Heart left ventricle (tissue), 16 donors: ENCODE measurements at regions not wholly inside any gene's neighbourhood (a gene's known extent, or its start where the extent isn't known, plus 50 kb on each side); places are given as distances from the start of the nearest gene placed in this dataset.
"Not testable (repeated sequence)": the region's sequence is repeated elsewhere in the genome, so short reads cannot be mapped to it uniquely, and the experiment has no call there.

Source experiments
- ATAC-seq, 4 donors: fragments of 200-7000 bp; cut with Tn5 transposase; one replicate each; pipeline ENCODE4 v1.9.1; 2020 to 2022; ENCODE audit warnings: moderate library complexity in 4 of 4, mild to moderate bottlenecking in 3 of 4, moderate number of reproducible peaks in 1 of 4
- DNase-seq, 5 donors: peaks; one replicate each; pipeline ENCODE4 v3.0.0-alpha.2; 2020
- H3K27ac ChIP-seq, 12 donors: fragments of 200-600 bp; sonication (generic) in 4 of 12; one replicate each; pipeline versions ENCODE4 v1.5.0 to v1.8.0; 2016 to 2022; ENCODE audit warnings: mild to moderate bottlenecking in 2 of 12
- H3K27me3 ChIP-seq, 9 donors: fragments of 200-600 bp; sonication (generic) in 2 of 9; one replicate each; pipeline versions ENCODE4 v1.5.1 to v1.8.0; 2016 to 2022; ENCODE audit warnings: mild to moderate bottlenecking in 3 of 9
- H3K36me3 ChIP-seq, 9 donors: fragments of 200-600 bp; sonication (generic) in 2 of 9; one replicate each; pipeline versions ENCODE4 v1.5.0 to v1.8.0; 2018 to 2022; ENCODE audit warnings: mild to moderate bottlenecking in 2 of 9
- H3K4me1 ChIP-seq, 12 donors: fragments of 200-600 bp; sonication (generic) in 4 of 12; one replicate each; pipeline versions ENCODE4 v1.5.0 to v1.8.0; 2016 to 2022; ENCODE audit warnings: mild to moderate bottlenecking in 3 of 12
- H3K4me3 ChIP-seq, 12 donors: fragments of 200-600 bp; sonication (generic) in 4 of 12; one replicate each; pipeline versions ENCODE4 v1.5.0 to v1.8.0; 2017 to 2022; ENCODE audit warnings: mild to moderate bottlenecking in 9 of 12, moderate library complexity in 4 of 12
- H3K9me3 ChIP-seq, 12 donors: fragments of 200-600 bp; sonication (generic) in 4 of 12; one replicate each; pipeline versions ENCODE4 v1.5.0 to v1.8.0; 2016 to 2022; ENCODE audit warnings: mild to moderate bottlenecking in 1 of 12
- POLR2A ChIP-seq, 2 donors: fragments of 450-650 bp; IDR thresholded peaks; one replicate each; pipeline ENCODE4 v1.6.1; 2017; ENCODE audit warnings: antibody characterized with exemption in 2 of 2, mild to moderate bottlenecking in 2 of 2, moderate library complexity in 2 of 2
- WGBS, 4 donors: extraction: QIAGEN DNeasy Blood & Tissue Kit in 2 of 4; methylation state at CpG; one replicate each; pipeline versions ENCODE4 v1.1.5 to v1.1.7; 2013 to 2018; 5-methylcytosine and 5-hydroxymethylcytosine counted together
- intact Hi-C, 10 donors: fragments of 100-400 bp; cut with DNase I; formaldehyde crosslinking; loops; one replicate each; pipeline versions ENCODE4 v1.11.1 to v1.14.2; 2022
- TF ChIP-seq, protein P1 (sequence below), 12 donors: fragments of 200-600 bp; sonication (generic) in 4 of 12; IDR thresholded peaks; one replicate each; pipeline versions ENCODE4 v1.5.0 to v1.8.0; 2018 to 2022; ENCODE audit warnings: antibody characterized with exemption in 12 of 12, mild to moderate bottlenecking in 5 of 12
- donor health status: ischemic (EF 13 %, LVEDD 7.1; RV severe dilation, severe dysfunction).
- donor health status: healthy with polysubstance abuse.
- donor health status: DM: no; HTN: yes; CAD: no.
- donor health status: DM: no; HTN: no; CAD: no.
- donor health status: ischemic (EF 25% LVEDD 6.9; RV normal size, moderate dysfunction).
- donor health status: ischemic (EF 25% LVEDD 5.7; RV mildly dilated, moderate dysfunction).
- donor health status: healthy.
- donor health status: DM: yes; HTN: yes; CAD: no.
- donor health status: ischemic (EF 35%, LVEDD 5.7; RV mildly dilated, moderate dysfunction).
- donor health status: nonischemic (EF 11% LVEDD 7.7; RV severe dilation, severe dysfunction).
- donor health status: DM: yes; HTN: yes; CAD: no.
- donor health status: PGD.
- donor health status: ischemic (EF 29% LVEDD 5.4; RV normal size, mild dysfunction).
- donor health status: nonischemic (EF 23%, LVEDD 6.1; RV moderate dilation, normal function).

GRCh38 chr13:111060237-111060919, 54.7 kb upstream of the ARHGEF7 start:
- no peak for TF ChIP-seq POLR2A (IDR thresholded peaks at IDR 0.05)
- TF ChIP-seq, protein P1, sequence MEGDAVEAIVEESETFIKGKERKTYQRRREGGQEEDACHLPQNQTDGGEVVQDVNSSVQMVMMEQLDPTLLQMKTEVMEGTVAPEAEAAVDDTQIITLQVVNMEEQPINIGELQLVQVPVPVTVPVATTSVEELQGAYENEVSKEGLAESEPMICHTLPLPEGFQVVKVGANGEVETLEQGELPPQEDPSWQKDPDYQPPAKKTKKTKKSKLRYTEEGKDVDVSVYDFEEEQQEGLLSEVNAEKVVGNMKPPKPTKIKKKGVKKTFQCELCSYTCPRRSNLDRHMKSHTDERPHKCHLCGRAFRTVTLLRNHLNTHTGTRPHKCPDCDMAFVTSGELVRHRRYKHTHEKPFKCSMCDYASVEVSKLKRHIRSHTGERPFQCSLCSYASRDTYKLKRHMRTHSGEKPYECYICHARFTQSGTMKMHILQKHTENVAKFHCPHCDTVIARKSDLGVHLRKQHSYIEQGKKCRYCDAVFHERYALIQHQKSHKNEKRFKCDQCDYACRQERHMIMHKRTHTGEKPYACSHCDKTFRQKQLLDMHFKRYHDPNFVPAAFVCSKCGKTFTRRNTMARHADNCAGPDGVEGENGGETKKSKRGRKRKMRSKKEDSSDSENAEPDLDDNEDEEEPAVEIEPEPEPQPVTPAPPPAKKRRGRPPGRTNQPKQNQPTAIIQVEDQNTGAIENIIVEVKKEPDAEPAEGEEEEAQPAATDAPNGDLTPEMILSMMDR (IDR thresholded peaks at IDR 0.05), result no peak
- DNase-seq (no peak), ATAC-seq (no peak)
- peaks cover 0 to 8% (median 0%) of the 10 kb centered on the region in 9 donors for H3K27me3 ChIP-seq
- no peak overlapping the region for H3K4me3 ChIP-seq
- no peak overlapping the region for H3K27ac ChIP-seq
- intact Hi-C loops, result loop anchor here in 3 of 10 donors (10.0 kb wide), 3 partner anchors 94 to 394 kb away; no protein-coding TSS in a partner anchor
- H3K36me3 ChIP-seq, result no peaks in the 10 kb centered on the region
- H3K9me3 ChIP-seq, result no peaks in the 10 kb centered on the region
- no peaks in the 10 kb centered on the region for H3K4me1 ChIP-seq
- WGBS, 4 donors, result 88 to 91% (median 91%) methylated on average over 4 of the region's 4 CpGs

DNA sequence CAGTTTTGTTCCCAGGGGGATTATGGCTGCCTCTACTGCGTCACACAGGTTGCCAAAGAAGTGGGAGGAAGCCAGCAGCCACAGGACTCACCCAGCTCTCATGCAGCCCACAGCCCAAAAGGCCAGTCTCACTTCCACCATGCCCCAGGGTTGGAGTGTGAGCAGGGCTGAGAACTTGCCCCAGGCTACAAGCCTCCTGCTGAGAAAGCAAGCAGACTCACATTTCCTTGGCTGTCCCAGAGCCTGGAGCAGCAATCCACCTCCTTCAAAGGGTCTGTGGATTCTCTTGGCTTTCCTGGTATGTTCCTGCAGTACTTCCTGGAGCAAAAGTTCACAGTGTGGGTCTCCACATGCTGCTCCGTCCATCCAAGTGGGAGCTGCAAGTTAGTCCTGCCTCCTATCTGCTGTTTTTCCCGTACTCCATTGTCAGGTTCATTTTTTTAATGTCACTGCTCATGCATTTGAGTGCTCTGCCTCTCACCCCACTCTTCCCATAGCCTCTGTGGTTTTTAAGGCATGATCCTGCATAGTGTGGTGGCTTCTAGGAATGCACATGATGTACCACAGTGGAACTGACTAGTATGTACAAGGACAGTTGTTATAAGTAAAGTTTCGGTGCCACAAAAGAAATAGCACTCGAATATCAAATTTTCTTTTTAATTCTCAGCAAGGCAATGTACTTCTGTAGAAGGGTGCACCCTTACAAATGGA, 56.2 kb upstream of the ARHGEF7 start:
- DNase-seq, result no peak
- no peaks in the 10 kb centered on the region for H3K36me3 ChIP-seq
- no peak for ATAC-seq
- H3K4me1 ChIP-seq, result no peaks in the 10 kb centered on the region
- no peaks in the 10 kb centered on the region for H3K9me3 ChIP-seq
- intact Hi-C loops, result loop anchor here in 4 of 10 donors (10.0 kb wide), 2 partner anchors 234 to 464 kb away; no protein-coding TSS in a partner anchor
- H3K27ac ChIP-seq, result no peak overlapping the region
- H3K27me3 ChIP-seq, result peaks cover 0 to 3% (median 0%) of the 10 kb centered on the region in 9 donors
- no peak for TF ChIP-seq POLR2A (IDR thresholded peaks at IDR 0.05)
- TF ChIP-seq, protein P1 (IDR thresholded peaks at IDR 0.05), result no peak
- 63 to 79% (median 70%) methylated on average over 5 of the region's 5 CpGs for WGBS, 4 donors
- no peak overlapping the region for H3K4me3 ChIP-seq

DNA sequence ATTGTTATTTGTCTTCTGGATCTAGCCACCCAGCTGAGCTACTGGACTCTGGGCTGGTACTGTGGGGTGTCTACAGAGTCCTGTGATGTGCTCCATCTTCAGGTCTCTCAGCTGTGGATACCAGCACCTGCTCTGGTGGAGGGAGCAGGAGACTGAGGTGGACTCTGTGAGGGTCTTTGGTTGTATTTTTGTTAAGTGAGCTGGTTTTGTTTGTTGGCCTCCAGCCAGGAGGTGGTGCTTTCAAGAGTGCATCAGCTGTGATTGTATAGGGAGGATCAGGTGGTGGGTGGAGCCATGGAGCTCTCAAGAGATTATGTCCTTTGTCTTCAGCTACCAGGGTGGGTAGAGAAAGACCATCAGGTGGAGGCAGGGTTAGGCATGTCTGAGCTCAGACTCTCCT, 56.8 kb upstream of the ARHGEF7 start:
- intact Hi-C loops, result loop anchor here in 4 of 10 donors (10.0 kb wide), 2 partner anchors 234 to 464 kb away; no protein-coding TSS in a partner anchor
- H3K9me3 ChIP-seq, H3K36me3 ChIP-seq, H3K27ac ChIP-seq, H3K4me1 ChIP-seq, H3K27me3 ChIP-seq, DNase-seq, ATAC-seq, H3K4me3 ChIP-seq: not testable (repeated sequence)

DNA sequence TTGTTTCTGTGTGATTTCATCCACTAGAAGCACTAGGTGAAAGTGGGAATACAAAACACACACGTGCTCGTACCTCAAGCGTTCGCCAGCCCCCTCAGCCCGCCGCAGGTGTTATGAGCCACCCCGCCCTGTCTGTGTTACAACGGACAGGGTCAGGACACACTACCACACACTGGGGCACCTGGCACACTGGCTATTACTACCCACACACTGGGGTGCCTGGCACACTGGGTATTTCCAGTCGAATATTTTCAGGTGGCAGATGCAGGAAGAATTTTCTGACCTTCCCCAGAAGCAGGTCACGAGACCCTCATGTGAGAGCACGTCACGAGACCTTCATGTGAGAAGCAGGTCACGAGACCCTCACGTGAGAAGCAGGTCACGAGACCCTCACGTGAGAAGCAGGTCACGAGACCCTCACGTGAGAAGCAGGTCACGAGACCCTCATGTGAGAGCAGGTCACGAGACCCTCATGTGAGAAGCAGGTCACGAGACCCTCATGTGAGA, 63.3 kb upstream of the ARHGEF7 start:
- ATAC-seq, result not testable (repeated sequence)

More for the DNA sequence above, 63.3 kb upstream of the ARHGEF7 start:
- not testable (repeated sequence) for DNase-seq, H3K36me3 ChIP-seq, H3K27ac ChIP-seq, H3K4me3 ChIP-seq, H3K9me3 ChIP-seq, H3K27me3 ChIP-seq
- intact Hi-C loops, result loop anchor here in 7 of 10 donors (5.0 to 10.0 kb wide), 6 partner anchors 109 to 459 kb away; partner anchors contain the start of gene ANKRD10 (in 1 of the 7)
- H3K4me1 ChIP-seq, result peaks cover 0 to 16% (median 5%) of the 10 kb centered on the region in 12 donors
- 80 to 91% (median 86%) methylated on average over 13 to 21 of the region's 21 CpGs for WGBS, 4 donors
